Peyer's patch (tissue), 4 donors: ENCODE measurements at regions not wholly inside any gene's neighbourhood (a gene's known extent, or its start where the extent isn't known, plus 50 kb on each side); places are given as distances from the start of the nearest gene placed in this dataset.

Experiments used
- DNase-seq, 3 donors: peaks; one replicate each; pipeline ENCODE4 v3.0.0-alpha.2; 2017 to 2019
- H3K27ac ChIP-seq, 4 donors: fragments of 200-600 bp; sonication (generic); one replicate each; pipeline ENCODE4 v1.5.1; 2016 to 2019
- H3K27me3 ChIP-seq, 2 donors: fragments of 200-600 bp; sonication (generic); one replicate each; pipeline ENCODE4 v1.5.1; 2019
- H3K36me3 ChIP-seq, 3 donors: fragments of 200-600 bp; sonication (generic); one replicate each; pipeline ENCODE4 v1.5.1; 2016 to 2019
- H3K4me1 ChIP-seq, 4 donors: fragments of 200-600 bp; sonication (generic); one replicate each; pipeline ENCODE4 v1.5.1; 2016 to 2019
- H3K4me3 ChIP-seq, 4 donors: fragments of 200-600 bp; sonication (generic); 1 replicate in 3 of 4; 2 replicates in 1 of 4; pipeline ENCODE4 v1.5.1; 2016 to 2019; ENCODE audit warnings: mild to moderate bottlenecking in 1 of 4
- H3K9me3 ChIP-seq, 4 donors: fragments of 200-600 bp; sonication (generic); one replicate each; pipeline ENCODE4 v1.5.1; 2016 to 2019; ENCODE audit warnings: mild to moderate bottlenecking in 1 of 4
- CTCF ChIP-seq, 6 experiments: fragments of 450-650 bp in 4 of 6; fragments of 200-600 bp in 2 of 6; sonication (generic) in 1 of 6; IDR thresholded peaks; one replicate each; pipeline ENCODE4 v1.5.1; 2017 to 2019; ENCODE audit warnings: antibody characterized with exemption in 6 of 6, mild to moderate bottlenecking in 3 of 6, moderate library complexity in 1 of 6
- POLR2A ChIP-seq, 2 donors: fragments of 450-650 bp; IDR thresholded peaks; one replicate each; pipeline ENCODE4 v1.5.1; 2017; ENCODE audit warnings: antibody characterized with exemption in 2 of 2, mild to moderate bottlenecking in 2 of 2, moderate library complexity in 2 of 2

- Histone ChIP-seq H3K4me3 (no peak overlapping the region), H3K27me3 (no peaks in the 10 kb centered on the region), H3K36me3 (no peaks in the 10 kb centered on the region), H3K4me1 (no peaks in the 10 kb centered on the region), H3K27ac (no peak overlapping the region), H3K9me3 (no peaks in the 10 kb centered on the region)
- no peak for DNase-seq
- TF ChIP-seq POLR2A (IDR thresholded peaks at IDR 0.05) (no peak), CTCF (IDR thresholded peaks at IDR 0.05) (no peak)
Measured at GRCh38 chr14:96143906-96144305, 60.7 kb upstream of the BDKRB2 start.

GRCh38 chr14:96145116-96145864 is 59.3 kb upstream of the BDKRB2 start:
- Histone ChIP-seq H3K27ac (peak overlapping the region in 1 of 4 donors; percentile 32), H3K9me3 (no peaks in the 10 kb centered on the region), H3K4me3 (no peak overlapping the region), H3K4me1 (no peaks in the 10 kb centered on the region), H3K27me3 (no peaks in the 10 kb centered on the region), H3K36me3 (no peaks in the 10 kb centered on the region)
- DNase-seq: no peak
- no peak for TF ChIP-seq POLR2A (IDR thresholded peaks at IDR 0.05)
- TF ChIP-seq CTCF (IDR thresholded peaks at IDR 0.05): no peak

DNA sequence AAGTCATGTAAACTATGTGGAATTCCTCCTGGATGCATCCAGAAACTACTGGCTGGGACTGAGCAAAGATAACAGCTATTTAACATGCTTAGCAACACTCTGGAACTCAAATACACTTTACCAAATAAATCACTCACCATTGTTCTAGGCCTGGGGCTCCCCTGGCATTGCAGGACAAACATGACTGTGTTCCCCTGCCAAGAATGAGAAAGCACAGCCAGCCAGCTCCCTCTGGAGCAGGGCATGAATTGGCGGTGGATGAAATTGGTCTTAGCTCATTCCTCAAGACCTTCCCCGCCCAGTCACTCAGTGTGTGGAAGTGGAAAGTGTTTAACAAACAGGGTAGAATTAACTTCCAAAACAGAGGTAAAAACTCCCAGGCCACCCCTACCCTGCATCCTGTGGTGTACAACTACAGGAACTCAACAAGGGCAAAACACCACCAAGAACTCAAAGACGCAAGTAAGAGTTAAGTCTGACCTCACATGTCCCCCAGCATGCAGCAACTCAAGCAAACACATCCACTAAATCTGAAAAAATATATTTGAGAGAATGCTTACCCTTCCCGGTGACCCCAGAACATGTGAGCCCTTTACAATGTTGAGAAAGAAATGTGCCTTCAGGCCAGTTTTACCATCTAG is 58.4 kb upstream of the BDKRB2 start:
- Histone ChIP-seq H3K36me3 (no peaks in the 10 kb centered on the region), H3K27ac (peak overlapping the region in 1 of 4 donors; percentile 32), H3K27me3 (no peaks in the 10 kb centered on the region), H3K4me3 (no peak overlapping the region), H3K4me1 (no peaks in the 10 kb centered on the region), H3K9me3 (no peaks in the 10 kb centered on the region)
- no peak for DNase-seq
- TF ChIP-seq CTCF (IDR thresholded peaks at IDR 0.05) (no peak), POLR2A (IDR thresholded peaks at IDR 0.05) (no peak)

GRCh38 chr14:96148631-96149030 is 56.0 kb upstream of the BDKRB2 start:
- Histone ChIP-seq H3K36me3 (no peaks in the 10 kb centered on the region), H3K27ac (no peak overlapping the region), H3K4me3 (no peak overlapping the region), H3K27me3 (no peaks in the 10 kb centered on the region), H3K9me3 (no peaks in the 10 kb centered on the region), H3K4me1 (no peaks in the 10 kb centered on the region)
- TF ChIP-seq CTCF (IDR thresholded peaks at IDR 0.05) (no peak), POLR2A (IDR thresholded peaks at IDR 0.05) (no peak)
- no peak for DNase-seq

- Histone ChIP-seq H3K9me3 (no peaks in the 10 kb centered on the region), H3K27ac (no peak overlapping the region), H3K27me3 (no peaks in the 10 kb centered on the region), H3K4me1 (no peaks in the 10 kb centered on the region), H3K36me3 (no peaks in the 10 kb centered on the region), H3K4me3 (no peak overlapping the region)
- peak in 1 of 3 donors; percentile 13 for DNase-seq
- TF ChIP-seq POLR2A (IDR thresholded peaks at IDR 0.05) (no peak), CTCF (IDR thresholded peaks at IDR 0.05) (no peak)
Measured at GRCh38 chr14:96149131-96149530, 55.5 kb upstream of the BDKRB2 start.
